DOHH2 (cell line): ENCODE measurements at regions not wholly inside any gene's neighbourhood (a gene's known extent, or its start where the extent isn't known, plus 50 kb on each side); places are given as distances from the start of the nearest gene placed in this dataset.

Source experiments
- H3F3A ChIP-seq: fragments of 200-600 bp; sonication (generic), shearing (Covaris generic); 2 replicates; pipeline ENCODE4 v1.6.0; 2016; ENCODE audit warnings: antibody characterized with exemption, mild to moderate bottlenecking; ENCODE audit not compliant: control insufficient read depth, insufficient read depth
- H3K27ac ChIP-seq: fragments of 200-600 bp; sonication (generic); 2 replicates; pipeline ENCODE4 v1.5.1; 2014; ENCODE audit warnings: low read depth, mild to moderate bottlenecking, low read length, moderate library complexity
- H3K27me3 ChIP-seq: fragments of 200-600 bp; sonication (generic); 2 replicates; pipeline ENCODE4 v1.6.1; 2014; ENCODE audit warnings: mild to moderate bottlenecking, low read length, mixed read lengths; ENCODE audit not compliant: control insufficient read depth
- H3K36me3 ChIP-seq: fragments of 200-600 bp; sonication (generic); 2 replicates; pipeline ENCODE4 v1.6.1; 2014; ENCODE audit warnings: mild to moderate bottlenecking, low read length, moderate library complexity, mixed read lengths; ENCODE audit not compliant: control insufficient read depth
- H3K4me1 ChIP-seq: fragments of 200-600 bp; sonication (generic); 2 replicates; pipeline ENCODE4 v1.6.1; 2014; ENCODE audit warnings: mild to moderate bottlenecking, low read length, mixed read lengths; ENCODE audit not compliant: control insufficient read depth
- H3K4me2 ChIP-seq: fragments of 200-600 bp; sonication (generic); 2 replicates; pipeline ENCODE4 v1.6.0; 2014; ENCODE audit warnings: mild to moderate bottlenecking, low read length, moderate library complexity
- H3K4me3 ChIP-seq: fragments of 200-600 bp; sonication (generic); 2 replicates; pipeline ENCODE4 v1.5.1; 2014; ENCODE audit warnings: mild to moderate bottlenecking, low read length, mixed read lengths
- H3K79me2 ChIP-seq: fragments of 200-600 bp; sonication (generic); 2 replicates; pipeline ENCODE4 v1.6.1; 2014; ENCODE audit warnings: mild to moderate bottlenecking, low read length, mixed read lengths; ENCODE audit not compliant: control insufficient read depth
- H3K9me2 ChIP-seq: fragments of 200-600 bp; sonication (generic); replicated peaks from 2 replicates; pipeline ENCODE4 v1.6.1; 2014; ENCODE audit warnings: mild to moderate bottlenecking, low read length, mixed read lengths; ENCODE audit not compliant: control insufficient read depth
- H3K9me3 ChIP-seq: fragments of 200-600 bp; sonication (generic); 2 replicates; pipeline ENCODE4 v1.6.1; 2014; ENCODE audit warnings: antibody characterized with exemption, low read length, mixed read lengths; ENCODE audit not compliant: control insufficient read depth, insufficient read depth
- H4K20me1 ChIP-seq: fragments of 200-600 bp; sonication (generic); 2 replicates; pipeline ENCODE4 v1.6.0; 2014; ENCODE audit warnings: low read depth, mild to moderate bottlenecking, antibody characterized with exemption, low read length, moderate library complexity; ENCODE audit not compliant: control insufficient read depth, insufficient read depth
- EZH2phosphoT487 ChIP-seq: fragments of 200-600 bp; sonication (generic); IDR thresholded peaks from 2 replicates; pipeline ENCODE4 v1.6.1; 2017; ENCODE audit warnings: borderline replicate concordance, mild to moderate bottlenecking, antibody characterized with exemption, low read length, moderate library complexity, mixed read lengths
- TF ChIP-seq, protein P1 (sequence below): fragments of 200-600 bp; sonication (generic); IDR thresholded peaks from one replicate; pipeline ENCODE4 v1.5.1; 2014; ENCODE audit warnings: antibody characterized with exemption, mild to moderate bottlenecking, low read depth, low read length; ENCODE audit not compliant: poor library complexity, severe bottlenecking

DNA sequence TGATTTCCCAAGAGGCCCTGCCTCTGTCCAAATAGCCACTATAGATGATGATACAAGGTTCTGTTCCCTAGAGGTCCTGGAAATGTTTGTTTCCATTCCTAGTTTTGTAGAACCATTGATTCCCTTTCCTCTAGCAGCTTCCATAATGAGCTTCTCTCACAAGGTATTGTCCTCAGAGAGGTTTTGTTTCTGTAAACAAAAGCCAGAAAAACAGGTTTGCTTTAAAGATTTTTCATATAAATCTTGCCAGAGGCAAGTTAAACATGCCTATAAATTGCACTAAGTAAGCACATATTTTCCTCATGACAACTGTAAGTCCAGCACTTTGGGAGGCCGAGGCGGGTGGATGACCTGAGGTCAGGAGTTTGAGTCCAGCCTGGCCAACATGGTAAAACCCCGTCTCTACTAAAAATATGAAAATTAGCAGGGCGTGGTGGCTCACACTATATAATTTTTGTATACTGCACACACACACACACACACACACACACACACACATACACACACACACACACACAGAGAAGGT is 1787.7 kb downstream of the EFNA5 start:
- Histone ChIP-seq H3K27me3 (no peaks in the 10 kb centered on the region), H3K4me3 (no peak overlapping the region), H3K36me3 (no peaks in the 10 kb centered on the region), H3K27ac (no peak overlapping the region), H3K9me3 (no peaks in the 10 kb centered on the region), H3F3A (no peaks in the 10 kb centered on the region), H4K20me1 (no peaks in the 10 kb centered on the region), H3K4me1 (no peaks in the 10 kb centered on the region), H3K9me2 (no peaks in the 10 kb centered on the region), H3K79me2 (no peaks in the 10 kb centered on the region), H3K4me2 (no peak overlapping the region)
- no peak for TF ChIP-seq EZH2phosphoT487
- TF ChIP-seq, protein P1, sequence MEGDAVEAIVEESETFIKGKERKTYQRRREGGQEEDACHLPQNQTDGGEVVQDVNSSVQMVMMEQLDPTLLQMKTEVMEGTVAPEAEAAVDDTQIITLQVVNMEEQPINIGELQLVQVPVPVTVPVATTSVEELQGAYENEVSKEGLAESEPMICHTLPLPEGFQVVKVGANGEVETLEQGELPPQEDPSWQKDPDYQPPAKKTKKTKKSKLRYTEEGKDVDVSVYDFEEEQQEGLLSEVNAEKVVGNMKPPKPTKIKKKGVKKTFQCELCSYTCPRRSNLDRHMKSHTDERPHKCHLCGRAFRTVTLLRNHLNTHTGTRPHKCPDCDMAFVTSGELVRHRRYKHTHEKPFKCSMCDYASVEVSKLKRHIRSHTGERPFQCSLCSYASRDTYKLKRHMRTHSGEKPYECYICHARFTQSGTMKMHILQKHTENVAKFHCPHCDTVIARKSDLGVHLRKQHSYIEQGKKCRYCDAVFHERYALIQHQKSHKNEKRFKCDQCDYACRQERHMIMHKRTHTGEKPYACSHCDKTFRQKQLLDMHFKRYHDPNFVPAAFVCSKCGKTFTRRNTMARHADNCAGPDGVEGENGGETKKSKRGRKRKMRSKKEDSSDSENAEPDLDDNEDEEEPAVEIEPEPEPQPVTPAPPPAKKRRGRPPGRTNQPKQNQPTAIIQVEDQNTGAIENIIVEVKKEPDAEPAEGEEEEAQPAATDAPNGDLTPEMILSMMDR, result no peak

DNA sequence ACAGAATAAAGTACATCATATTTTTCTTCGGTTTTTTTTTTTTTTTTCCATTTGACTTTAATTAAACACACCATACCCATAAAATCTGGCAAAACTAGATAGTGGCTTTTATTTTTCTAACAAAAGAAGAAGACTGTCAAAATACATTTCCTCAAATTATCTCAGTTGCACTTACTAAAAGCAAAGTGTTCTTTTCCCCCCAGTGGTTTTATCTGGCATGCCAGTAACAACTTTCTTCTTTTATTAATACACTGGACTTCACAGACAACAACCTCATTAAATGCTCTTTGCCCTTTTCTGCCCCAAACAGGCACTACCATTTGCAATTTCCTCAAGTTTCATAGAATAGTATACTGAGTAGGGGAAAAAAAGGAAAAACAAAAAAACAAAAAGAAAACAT is 1792.3 kb downstream of the EFNA5 start:
- no peaks in the 10 kb centered on the region for H3K4me1 ChIP-seq
- no peak overlapping the region for H3K4me2 ChIP-seq
- no peaks in the 10 kb centered on the region for H3F3A ChIP-seq
- H4K20me1 ChIP-seq, result no peaks in the 10 kb centered on the region
- TF ChIP-seq, protein P1, result no peak
- TF ChIP-seq EZH2phosphoT487, result no peak
- H3K36me3 ChIP-seq, result no peaks in the 10 kb centered on the region
- H3K9me2 ChIP-seq, result no peaks in the 10 kb centered on the region
- no peak overlapping the region for H3K4me3 ChIP-seq
- no peak overlapping the region for H3K27ac ChIP-seq
- H3K79me2 ChIP-seq, result no peaks in the 10 kb centered on the region
- H3K27me3 ChIP-seq, result no peaks in the 10 kb centered on the region
- no peaks in the 10 kb centered on the region for H3K9me3 ChIP-seq

DNA sequence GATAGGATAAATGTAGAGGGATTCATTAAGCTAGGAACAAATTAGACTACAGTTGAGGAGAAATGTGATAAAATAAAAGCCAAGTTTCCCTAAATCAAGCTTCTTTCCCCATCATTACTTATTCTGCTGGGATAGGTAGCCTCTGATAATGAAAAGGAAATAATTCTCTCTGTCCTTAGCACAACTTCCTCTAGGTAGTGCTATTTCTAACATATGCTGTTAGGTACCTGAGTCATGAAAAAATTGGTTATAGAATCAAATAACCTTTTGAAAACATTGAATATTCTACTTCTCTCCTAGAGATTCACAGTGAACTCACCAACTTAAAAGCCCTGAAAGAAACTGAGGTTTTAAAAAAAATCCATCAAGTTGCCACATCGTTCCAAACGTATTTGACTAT is 1793.1 kb downstream of the EFNA5 start:
- Histone ChIP-seq H3K27me3 (no peaks in the 10 kb centered on the region), H3K4me2 (no peak overlapping the region), H3K36me3 (no peaks in the 10 kb centered on the region), H4K20me1 (no peaks in the 10 kb centered on the region), H3K9me2 (no peaks in the 10 kb centered on the region), H3K27ac (no peak overlapping the region), H3F3A (no peaks in the 10 kb centered on the region), H3K4me3 (no peak overlapping the region), H3K9me3 (no peaks in the 10 kb centered on the region), H3K79me2 (no peaks in the 10 kb centered on the region), H3K4me1 (no peaks in the 10 kb centered on the region)
- TF ChIP-seq, protein P1, result no peak
- TF ChIP-seq EZH2phosphoT487, result no peak

DNA sequence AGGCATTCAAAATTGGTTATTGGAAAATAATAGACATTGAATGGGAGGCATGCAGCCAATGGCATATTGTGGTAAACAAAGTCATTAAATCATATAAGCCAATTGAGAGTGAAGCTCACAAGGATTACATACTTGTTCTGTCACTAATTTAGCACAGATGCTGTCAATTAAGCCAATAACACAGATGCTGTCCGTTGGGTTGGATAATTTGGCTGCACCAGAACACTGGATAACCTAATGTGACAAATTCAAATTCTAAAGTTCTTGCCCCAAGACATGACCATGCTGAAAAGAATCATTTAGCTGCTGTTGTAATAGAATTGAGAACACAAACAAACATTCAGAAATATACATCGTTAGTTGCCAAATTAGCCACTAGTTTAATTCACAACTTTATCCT is 1796.4 kb downstream of the EFNA5 start:
- Histone ChIP-seq H3K27me3 (no peaks in the 10 kb centered on the region), H3K4me1 (no peaks in the 10 kb centered on the region), H3K4me3 (no peak overlapping the region), H3K36me3 (no peaks in the 10 kb centered on the region), H3K9me2 (no peaks in the 10 kb centered on the region), H4K20me1 (no peaks in the 10 kb centered on the region), H3K4me2 (no peak overlapping the region), H3K27ac (no peak overlapping the region), H3K79me2 (no peaks in the 10 kb centered on the region), H3K9me3 (no peaks in the 10 kb centered on the region), H3F3A (no peaks in the 10 kb centered on the region)
- TF ChIP-seq, protein P1, result no peak
- no peak for TF ChIP-seq EZH2phosphoT487
